GM18505 (cell line): ENCODE measurements at regions not wholly inside any gene's neighbourhood (a gene's known extent, or its start where the extent isn't known, plus 50 kb on each side); places are given as distances from the start of the nearest gene placed in this dataset.
"Not testable (repeated sequence)": the region's sequence is repeated elsewhere in the genome, so short reads cannot be mapped to it uniquely, and the experiment has no call there.

Source experiments
- ATAC-seq: cut with Tn5 transposase; IDR thresholded peaks from one replicate; pipeline ENCODE4 v1.9.1; 2021; ENCODE audit not compliant: unreplicated experiment
- POLR2A ChIP-seq: IDR thresholded peaks from 4 replicates; pipeline ENCODE4 v1.6.1; 2011; ENCODE audit warnings: borderline replicate concordance; ENCODE audit not compliant: insufficient read depth, insufficient read length; ENCODE audit errors: extremely low read depth

DNA sequence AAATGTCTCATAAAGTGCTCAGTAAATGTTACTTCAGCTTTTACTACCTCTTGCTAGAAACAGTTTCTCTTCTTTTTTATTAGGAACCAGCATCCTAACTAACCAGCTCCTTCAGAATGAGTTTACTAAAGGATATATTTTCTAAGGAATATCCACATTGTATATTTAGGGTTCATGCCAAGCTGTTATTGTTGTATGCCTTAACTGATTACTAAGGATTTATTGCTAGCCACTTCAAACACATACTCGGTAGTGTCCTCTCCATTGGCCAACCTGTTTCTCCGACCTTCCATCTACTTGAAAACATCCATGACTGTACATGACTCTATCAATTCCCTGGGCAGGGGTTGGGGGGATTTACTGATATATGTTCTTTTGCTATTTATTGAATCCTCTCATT is 906.3 kb upstream of the SORCS1 start:
- TF ChIP-seq POLR2A, result no peak
- no peak for ATAC-seq

DNA sequence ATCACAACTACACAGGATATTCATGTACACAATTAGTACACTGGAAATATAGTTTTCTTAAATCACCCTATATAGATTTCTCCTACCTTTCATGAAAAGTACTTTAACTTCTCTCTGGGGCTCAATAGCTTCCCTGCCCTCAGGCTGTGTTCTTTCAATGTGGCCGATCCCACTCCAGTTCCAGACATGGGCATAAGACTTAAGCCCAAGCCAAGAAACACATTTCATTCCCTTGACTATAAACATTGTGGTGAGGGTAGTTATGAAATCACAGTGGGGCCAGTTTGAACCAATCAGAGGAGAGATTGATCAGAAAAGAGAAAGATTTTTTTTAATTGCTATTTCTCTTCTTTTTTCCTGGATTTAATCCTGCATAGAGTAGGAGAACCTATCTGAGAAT is 904.6 kb upstream of the SORCS1 start:
- no peak for TF ChIP-seq POLR2A
- no peak for ATAC-seq

DNA sequence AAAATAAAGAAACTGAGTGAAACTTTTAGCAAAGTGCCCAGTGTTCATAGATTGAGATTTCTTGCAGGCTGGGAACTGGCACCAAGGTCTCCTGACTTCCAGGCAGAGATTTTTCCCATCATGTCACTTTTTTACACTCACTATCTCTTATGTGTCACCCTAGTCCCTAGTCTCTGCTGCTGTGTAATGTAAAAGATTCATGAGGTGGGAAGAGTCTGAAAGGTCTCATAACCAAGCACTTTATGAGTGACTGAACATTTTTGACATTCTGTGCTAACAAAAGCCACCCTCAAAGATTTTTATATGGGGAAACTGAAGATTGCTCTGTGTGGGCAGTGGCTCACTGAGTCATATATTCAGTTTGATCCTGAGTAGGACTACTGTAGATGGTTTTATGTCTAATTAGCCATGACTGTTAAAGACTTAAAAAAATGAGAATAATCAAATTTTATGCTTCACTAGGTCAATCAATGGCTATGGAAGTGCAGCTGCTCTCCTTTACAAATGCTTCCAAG is 900.3 kb upstream of the SORCS1 start:
- TF ChIP-seq POLR2A, result no peak
- no peak for ATAC-seq

DNA sequence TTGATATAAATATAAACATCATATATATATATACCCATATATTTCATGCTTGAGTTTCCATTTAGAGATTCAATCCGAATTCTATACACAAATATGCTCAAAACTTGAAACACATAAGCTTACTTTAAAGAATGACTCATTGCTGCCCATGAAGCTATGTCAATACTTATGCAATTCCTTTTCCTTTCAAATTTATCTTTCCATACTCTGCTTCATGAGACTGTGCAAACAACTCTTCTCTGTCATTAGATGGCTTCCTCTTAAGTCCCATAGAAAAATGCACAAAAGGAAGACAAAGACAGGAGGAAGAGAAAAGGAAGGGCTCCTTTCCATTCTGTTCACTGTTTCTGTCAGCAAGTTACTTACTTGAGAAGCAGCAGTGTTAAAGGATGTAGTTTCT is 895.7 kb upstream of the SORCS1 start:
- no peak for TF ChIP-seq POLR2A
- no peak for ATAC-seq

DNA sequence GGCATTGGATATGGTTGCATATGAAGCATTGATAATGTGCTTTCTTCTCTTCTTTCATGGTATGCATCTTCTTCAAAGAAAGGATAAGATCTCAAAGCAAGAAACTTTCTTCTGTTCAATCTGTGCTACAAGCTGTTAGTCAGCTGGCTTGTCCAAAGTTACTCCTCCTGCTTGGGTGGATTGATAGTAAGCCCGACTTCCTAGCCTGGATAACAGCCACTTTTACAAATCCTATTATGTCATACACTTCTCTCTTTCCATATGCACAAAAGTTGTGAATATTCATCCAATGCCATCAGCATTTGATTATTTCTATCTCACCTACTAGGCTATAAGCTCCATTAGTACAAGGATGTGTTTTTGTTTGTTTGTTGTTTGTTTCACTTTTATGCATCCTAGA is 891.0 kb upstream of the SORCS1 start:
- no peak for ATAC-seq

DNA sequence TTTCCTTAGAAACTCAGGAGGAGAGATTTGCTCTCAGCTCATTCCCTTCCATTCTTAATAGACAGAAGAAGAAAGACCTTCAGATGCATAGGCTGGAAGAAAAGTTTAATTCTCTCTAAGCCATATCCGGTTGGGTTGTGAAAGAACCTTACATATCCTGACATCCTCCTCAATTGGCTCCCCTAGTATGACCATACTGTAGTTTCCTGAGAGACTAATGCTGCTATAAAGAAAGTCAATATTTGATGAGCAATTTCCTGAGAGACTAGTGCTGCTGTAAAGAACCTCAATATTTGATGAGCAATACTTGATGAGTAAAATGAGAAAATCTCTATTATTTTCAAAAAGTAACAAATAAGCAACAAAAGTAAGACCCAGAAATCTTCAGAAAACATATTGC is 888.5 kb upstream of the SORCS1 start:
- TF ChIP-seq POLR2A, result no peak
- no peak for ATAC-seq

More for the DNA sequence above, 891.0 kb upstream of the SORCS1 start:
- TF ChIP-seq POLR2A, result no peak

DNA sequence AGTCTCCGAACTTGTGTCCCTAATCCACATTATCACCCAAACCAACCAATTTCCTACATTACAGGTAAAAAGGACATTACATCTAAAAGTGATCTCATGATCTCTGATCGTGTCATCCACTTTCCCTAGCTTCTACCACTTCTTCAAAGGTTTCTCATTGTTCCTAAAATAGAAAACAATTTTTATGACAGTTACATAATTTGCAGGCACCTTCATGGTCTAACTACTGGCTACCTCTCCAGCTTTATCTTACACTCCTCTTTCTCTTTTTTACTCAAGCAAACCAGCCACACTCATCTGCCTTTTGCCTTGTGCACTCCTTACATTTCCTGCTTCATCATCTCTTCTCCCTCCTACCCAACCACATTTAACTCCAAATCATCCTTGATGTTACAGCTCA is 886.7 kb upstream of the SORCS1 start:
- no peak for TF ChIP-seq POLR2A
- no peak for ATAC-seq

DNA sequence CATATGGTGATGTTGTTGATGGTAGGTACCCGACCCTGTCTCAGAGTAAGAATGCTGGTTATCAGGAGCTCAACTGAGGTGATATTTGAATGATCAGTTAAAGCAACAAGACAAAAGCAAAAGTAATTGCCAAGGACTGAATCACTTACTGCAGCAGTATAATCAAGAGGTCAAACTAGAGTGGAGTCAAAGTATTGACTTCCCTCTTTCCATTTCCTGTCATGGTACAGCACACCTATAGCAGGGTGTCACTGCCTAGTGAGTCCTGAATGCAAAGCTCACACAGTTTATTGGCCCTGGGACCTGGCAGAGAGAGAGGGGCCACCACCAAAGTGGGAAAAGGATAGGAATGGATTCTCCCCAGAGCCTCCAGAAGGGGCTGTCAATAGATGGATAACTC is 886.1 kb upstream of the SORCS1 start:
- TF ChIP-seq POLR2A, result no peak
- ATAC-seq, result no peak

DNA sequence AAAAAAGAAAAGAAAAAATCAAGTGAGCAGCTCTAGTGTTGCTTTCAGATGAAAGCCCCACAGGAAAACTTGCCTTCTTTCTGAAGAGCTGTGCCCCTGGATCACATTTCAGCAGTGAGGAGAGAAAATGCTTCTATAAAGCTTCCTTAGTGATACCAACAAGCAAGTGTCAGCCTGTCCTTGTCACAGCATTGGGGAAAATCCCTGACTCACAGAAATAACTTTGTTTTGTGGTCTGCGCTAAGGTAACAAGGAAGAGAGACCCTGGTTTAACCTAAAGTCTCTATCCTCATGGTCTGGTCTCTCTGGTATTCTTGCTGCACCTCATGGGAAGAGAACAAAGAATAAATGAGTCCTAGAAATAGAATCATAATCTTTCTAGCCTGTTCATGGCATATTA is 885.2 kb upstream of the SORCS1 start:
- ATAC-seq, result no peak
- TF ChIP-seq POLR2A, result no peak

DNA sequence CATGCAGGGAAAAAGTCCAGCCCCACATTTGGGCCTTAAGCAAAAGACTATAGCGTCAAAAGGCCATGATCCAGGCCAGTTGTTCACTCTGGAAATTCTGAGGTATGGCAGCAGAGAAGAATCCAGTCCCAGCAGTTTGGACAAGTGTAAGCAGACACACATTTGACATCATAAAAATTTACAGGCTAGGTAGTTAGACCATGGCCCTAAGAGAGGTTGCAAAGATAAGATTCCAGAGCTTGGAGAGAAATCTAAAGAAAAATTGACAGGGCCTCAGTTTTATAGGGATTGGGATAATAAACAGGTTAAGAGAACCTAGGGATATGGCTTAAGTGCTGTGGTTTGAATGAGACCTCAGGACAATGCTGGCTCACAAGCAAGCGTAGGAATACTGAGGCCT is 884.4 kb upstream of the SORCS1 start:
- no peak for TF ChIP-seq POLR2A
- no peak for ATAC-seq

DNA sequence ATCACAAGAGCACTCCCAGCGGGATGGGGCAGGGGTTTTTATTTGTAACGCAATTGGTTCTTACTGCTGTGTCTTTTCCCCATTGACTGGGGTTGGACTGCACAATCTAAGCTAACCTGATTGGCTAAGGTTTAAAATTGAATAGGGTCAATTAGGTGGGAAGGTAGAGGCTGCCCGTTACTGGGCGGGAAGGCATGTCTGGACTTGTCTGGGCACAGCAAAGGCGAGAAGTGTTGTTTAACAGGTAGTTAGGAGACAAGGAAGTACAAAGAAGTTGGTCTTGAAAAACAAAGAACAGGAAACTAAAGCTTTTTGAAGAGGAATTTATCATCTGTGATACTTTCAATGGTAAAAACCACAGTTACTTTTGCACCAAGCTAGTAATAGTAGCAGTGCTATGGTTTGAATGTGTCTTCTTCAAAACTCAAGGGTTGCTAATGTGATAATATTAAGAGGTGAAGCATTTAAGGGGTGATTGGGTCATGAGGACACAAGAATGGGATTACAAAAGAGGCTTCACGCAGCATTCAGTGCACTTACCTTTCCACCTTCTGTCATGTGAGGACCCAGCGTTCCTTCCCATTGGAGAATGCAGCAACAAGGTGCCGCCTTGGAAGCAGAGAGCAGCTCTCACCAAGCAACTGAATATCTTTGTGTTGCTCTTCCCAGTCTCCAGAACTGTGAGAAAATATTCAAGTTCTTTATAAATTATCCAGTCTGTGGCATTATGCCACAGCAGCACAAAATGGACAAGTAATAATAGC is 875.5 kb upstream of the SORCS1 start:
- TF ChIP-seq POLR2A, result no peak
- ATAC-seq, result no peak

DNA sequence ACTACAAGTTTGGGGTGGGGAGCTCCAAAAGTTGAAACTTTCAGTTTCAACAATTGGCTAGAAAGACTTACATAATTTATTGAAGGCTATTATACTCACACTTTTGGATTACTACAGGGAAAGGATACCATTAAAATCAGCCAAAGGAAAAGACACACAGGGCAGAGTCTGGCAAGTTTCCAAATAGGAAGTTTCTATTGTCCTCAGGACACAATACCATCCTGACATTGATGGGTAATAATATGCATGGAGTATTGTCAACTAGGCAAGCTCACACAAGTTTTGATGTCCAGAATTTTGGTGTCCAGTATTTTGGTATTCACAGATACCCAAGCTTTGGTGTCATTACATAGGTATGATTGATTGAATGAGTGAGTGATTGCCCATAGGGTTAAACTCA is 872.6 kb upstream of the SORCS1 start:
- no peak for TF ChIP-seq POLR2A
- ATAC-seq, result no peak

DNA sequence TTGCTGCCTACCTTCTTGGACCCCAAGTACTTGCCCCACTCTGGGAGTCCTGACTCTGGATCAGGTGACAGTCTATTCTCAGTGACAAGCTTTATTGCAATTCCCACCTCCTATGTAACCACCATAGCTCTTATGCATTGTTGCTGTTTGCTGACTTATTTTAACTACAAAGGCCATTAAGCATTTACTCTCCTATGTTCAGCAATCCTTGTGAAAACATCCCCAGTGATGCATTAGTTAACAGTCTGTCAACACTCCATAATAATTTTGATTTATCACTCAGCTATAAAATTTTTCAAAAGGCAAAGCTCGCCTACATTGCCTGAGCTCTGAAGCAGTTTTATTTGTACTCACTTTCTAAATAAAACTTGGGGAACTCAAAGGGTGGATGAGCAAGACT is 871.8 kb upstream of the SORCS1 start:
- no peak for ATAC-seq
- no peak for TF ChIP-seq POLR2A

DNA sequence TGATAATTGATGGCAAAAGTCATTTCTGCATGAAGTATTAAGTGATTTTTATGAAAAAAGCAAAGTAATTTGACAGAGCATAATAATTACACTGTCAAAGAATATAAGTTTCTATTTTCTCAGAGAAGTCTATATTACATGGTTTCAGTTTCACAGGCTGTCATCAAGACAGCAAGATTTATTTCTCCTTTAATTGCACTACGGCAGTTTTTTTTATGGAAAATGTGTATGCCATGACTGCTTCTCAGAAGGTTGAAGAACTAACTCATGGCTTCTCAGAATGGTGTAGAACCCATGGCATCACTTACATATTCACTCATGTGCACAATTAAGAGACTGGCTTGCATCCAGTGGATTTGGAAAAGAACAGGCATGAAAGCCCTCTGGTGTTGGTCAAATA is 870.3 kb upstream of the SORCS1 start:
- ATAC-seq, result no peak
- TF ChIP-seq POLR2A, result no peak

DNA sequence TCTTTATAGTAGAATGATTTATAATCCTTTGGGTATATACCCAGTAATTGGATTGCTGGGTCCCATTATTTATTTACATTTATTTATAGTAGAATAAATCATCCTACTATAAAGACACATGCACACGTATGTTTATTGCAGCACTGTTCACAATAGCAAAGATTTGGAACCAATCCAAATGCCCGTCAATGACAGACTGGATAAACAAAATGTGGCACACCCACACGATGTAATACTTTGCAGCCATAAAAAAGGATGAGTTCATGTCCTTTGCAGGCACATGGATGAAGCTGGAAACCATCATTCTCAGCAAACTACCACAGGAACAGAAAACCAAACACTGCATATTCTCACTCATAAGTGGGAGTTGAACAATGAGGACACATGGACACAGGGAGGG is 869.0 kb upstream of the SORCS1 start:
- ATAC-seq, result not testable (repeated sequence)
